Testis (tissue), 2 donors: ENCODE measurements at regions not wholly inside any gene's neighbourhood (a gene's known extent, or its start where the extent isn't known, plus 50 kb on each side); places are given as distances from the start of the nearest gene placed in this dataset.

Source experiments
- DNase-seq: peaks from one replicate; pipeline ENCODE4 v3.0.0-alpha.2; 2019
- H3K27ac ChIP-seq, 2 donors: fragments of 200-600 bp; sonication (generic); one replicate each; pipeline ENCODE4 v1.5.1; 2019
- H3K27me3 ChIP-seq: fragments of 200-600 bp; sonication (generic); one replicate; pipeline ENCODE4 v1.5.1; 2019
- H3K36me3 ChIP-seq: fragments of 200-600 bp; sonication (generic); one replicate; pipeline ENCODE4 v1.5.1; 2017; ENCODE audit warnings: low read depth; ENCODE audit errors: missing control alignments
- H3K4me1 ChIP-seq: fragments of 200-600 bp; sonication (generic); one replicate; pipeline ENCODE4 v1.5.1; 2019
- H3K4me3 ChIP-seq, 2 donors: fragments of 200-600 bp; sonication (generic); one replicate each; pipeline ENCODE4 v1.5.1; 2017 to 2019
- H3K9me3 ChIP-seq: fragments of 200-600 bp; sonication (generic); one replicate; pipeline ENCODE4 v1.5.1; 2017
- POLR2A ChIP-seq: fragments of 450-650 bp; IDR thresholded peaks from one replicate; pipeline ENCODE4 v1.6.1; 2017; ENCODE audit warnings: antibody characterized with exemption, mild to moderate bottlenecking, moderate library complexity
- WGBS, 2 donors: methylation state at CpG; one replicate each; pipeline ENCODE4 v1.1.5; 2018; 5-methylcytosine and 5-hydroxymethylcytosine counted together
- intact Hi-C: fragments of 100-400 bp; cut with DNase I; formaldehyde crosslinking; loops from one replicate; pipeline ENCODE4 v1.15.1; 2023; ENCODE audit warnings: low total_unique reads
- TF ChIP-seq, protein P1 (sequence below), 3 experiments: fragments of 450-650 bp in 2 of 3; fragments of 200-600 bp in 1 of 3; sonication (generic) in 1 of 3; IDR thresholded peaks; one replicate each; pipeline ENCODE4 v1.5.1; 2016 to 2019; ENCODE audit warnings: antibody characterized with exemption in 3 of 3, mild to moderate bottlenecking in 2 of 3, moderate library complexity in 1 of 3

DNA sequence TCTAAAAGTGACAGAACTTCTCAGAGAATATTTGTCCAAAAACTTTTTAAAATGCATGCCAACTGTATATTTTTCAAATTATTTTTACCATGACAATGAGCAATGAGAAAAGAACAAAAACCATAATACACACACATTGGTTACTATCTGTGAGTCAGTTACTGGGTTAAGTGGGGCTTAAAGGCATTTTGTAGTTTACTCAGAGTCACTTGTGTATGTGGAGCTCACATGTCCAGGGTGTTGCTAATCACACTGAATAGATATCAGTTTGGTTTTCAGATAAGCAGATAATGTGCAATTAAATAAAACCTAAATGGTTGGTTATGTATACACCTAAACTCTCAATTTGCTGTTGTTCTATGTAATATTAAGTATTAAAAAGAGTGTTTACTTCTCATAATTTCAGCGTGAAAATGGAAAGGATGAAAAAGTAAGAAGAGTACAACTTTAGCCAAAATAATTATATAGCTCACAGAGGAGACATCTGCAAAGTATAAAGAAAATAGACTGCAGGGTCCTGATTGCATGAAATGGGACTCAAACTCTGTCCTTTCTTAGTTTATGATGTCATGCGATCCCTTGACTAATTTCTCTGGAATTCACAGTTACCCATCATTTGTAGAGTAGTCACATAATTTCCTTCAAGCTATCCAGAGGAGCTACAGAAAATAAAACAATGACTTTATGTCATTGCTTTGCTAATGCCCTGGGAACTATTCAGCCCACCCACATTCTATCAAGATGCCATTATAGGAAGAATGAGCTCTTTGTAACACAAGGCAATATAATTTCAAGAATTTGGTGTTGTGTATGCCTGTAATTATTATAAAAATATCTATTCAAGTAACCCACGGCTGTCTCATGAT lies 388.0 kb upstream of the ZNF608 start:
- no peaks in the 10 kb centered on the region for H3K4me1 ChIP-seq
- intact Hi-C loops = no loop called here
- no peaks in the 10 kb centered on the region for H3K9me3 ChIP-seq
- no peak for DNase-seq
- no peak overlapping the region for H3K4me3 ChIP-seq
- H3K27ac ChIP-seq = no peak overlapping the region
- WGBS, 2 donors = 74 to 79% methylated on average over 3 of the region's 3 CpGs
- TF ChIP-seq, protein P1, sequence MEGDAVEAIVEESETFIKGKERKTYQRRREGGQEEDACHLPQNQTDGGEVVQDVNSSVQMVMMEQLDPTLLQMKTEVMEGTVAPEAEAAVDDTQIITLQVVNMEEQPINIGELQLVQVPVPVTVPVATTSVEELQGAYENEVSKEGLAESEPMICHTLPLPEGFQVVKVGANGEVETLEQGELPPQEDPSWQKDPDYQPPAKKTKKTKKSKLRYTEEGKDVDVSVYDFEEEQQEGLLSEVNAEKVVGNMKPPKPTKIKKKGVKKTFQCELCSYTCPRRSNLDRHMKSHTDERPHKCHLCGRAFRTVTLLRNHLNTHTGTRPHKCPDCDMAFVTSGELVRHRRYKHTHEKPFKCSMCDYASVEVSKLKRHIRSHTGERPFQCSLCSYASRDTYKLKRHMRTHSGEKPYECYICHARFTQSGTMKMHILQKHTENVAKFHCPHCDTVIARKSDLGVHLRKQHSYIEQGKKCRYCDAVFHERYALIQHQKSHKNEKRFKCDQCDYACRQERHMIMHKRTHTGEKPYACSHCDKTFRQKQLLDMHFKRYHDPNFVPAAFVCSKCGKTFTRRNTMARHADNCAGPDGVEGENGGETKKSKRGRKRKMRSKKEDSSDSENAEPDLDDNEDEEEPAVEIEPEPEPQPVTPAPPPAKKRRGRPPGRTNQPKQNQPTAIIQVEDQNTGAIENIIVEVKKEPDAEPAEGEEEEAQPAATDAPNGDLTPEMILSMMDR (IDR thresholded peaks at IDR 0.05) = no peak
- TF ChIP-seq POLR2A = no peak
- H3K36me3 ChIP-seq = no peaks in the 10 kb centered on the region
- no peaks in the 10 kb centered on the region for H3K27me3 ChIP-seq

DNA sequence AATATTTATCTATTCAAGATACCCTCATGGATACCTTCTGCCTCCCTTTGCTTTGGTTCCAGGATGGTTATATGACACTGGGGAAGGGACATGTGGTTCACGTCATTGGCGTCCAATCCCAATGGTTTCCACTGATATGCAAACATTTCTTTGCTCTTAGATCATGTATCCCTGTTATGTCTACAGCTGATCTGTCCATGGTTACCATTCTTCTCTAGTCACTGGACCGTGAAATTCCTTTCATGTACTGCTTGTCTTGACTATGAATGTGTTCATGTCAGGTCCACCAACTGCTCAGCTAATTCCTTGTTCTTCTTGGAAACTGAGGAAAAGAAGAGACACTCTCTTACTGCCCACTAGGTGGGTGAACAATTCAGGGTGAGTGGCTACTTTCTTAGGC lies 391.1 kb upstream of the ZNF608 start:
- Histone ChIP-seq H3K36me3 (no peaks in the 10 kb centered on the region), H3K4me3 (no peak overlapping the region), H3K27ac (no peak overlapping the region), H3K9me3 (no peaks in the 10 kb centered on the region), H3K4me1 (no peaks in the 10 kb centered on the region), H3K27me3 (no peaks in the 10 kb centered on the region)
- DNase-seq = no peak
- intact Hi-C loops = no loop called here
- 80 to 97% methylated on average over 3 of the region's 3 CpGs for whole genome bisulfite sequencing, 2 donors
- TF ChIP-seq, protein P1 (IDR thresholded peaks at IDR 0.05) = no peak
- no peak for TF ChIP-seq POLR2A

DNA sequence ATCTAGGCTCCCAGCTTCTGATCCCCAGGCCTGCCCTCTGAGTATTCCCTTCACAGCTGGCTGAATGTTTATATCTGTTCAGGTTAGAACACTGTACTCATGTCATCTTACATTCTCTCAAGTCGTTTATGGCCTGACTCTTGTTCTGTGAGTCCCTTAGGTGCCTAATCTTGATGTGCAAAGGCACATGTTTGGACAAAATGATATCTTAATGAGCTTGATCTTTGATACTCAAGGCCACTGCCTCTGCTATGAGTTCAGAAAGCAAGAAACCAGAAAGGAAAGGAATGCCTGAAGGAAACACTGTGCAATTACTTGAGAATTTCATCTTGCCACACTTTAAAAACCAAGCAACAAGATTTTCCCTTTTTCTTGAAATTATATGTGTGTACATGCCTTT lies 391.8 kb upstream of the ZNF608 start:
- Histone ChIP-seq H3K27me3 (no peaks in the 10 kb centered on the region), H3K4me1 (no peaks in the 10 kb centered on the region), H3K9me3 (no peaks in the 10 kb centered on the region), H3K27ac (no peak overlapping the region), H3K36me3 (no peaks in the 10 kb centered on the region), H3K4me3 (no peak overlapping the region)
- DNase-seq = no peak
- 29 to 30% methylated on average over 1 of the region's 1 CpG for WGBS, 2 donors
- intact Hi-C loops = no loop called here
- no peak for TF ChIP-seq POLR2A
- TF ChIP-seq, protein P1 (IDR thresholded peaks at IDR 0.05) = no peak

DNA sequence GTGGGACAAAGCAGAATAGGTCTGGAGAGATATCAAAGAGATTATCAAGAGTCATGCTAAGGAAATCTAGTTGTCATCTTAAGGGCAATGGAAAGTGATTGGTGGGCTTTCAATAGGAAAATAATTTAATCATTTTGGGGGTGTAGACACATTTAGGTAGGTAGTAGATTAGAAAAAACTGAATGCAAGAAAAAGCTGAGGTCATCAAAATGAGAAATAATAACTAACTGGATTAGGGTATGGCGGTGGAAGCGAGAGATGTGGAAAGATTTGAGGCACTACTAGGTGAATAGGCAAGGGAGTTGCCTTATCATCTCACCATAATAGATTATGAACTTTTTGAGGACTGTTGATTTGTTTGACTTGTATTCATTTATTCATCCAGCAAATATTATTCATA lies 393.2 kb upstream of the ZNF608 start:
- WGBS, 2 donors = 92 to 100% methylated on average over 2 of the region's 2 CpGs
- Histone ChIP-seq H3K27me3 (no peaks in the 10 kb centered on the region), H3K4me3 (no peak overlapping the region)

More for the DNA sequence above, 393.2 kb upstream of the ZNF608 start:
- H3K36me3 ChIP-seq = no peaks in the 10 kb centered on the region
- TF ChIP-seq, protein P1 (IDR thresholded peaks at IDR 0.05) = no peak
- no peak for TF ChIP-seq POLR2A
- DNase-seq = no peak
- no peak overlapping the region for H3K27ac ChIP-seq
- no peaks in the 10 kb centered on the region for H3K4me1 ChIP-seq
- no peaks in the 10 kb centered on the region for H3K9me3 ChIP-seq
- intact Hi-C loops = no loop called here
